Liver (tissue), 3 donors: ENCODE measurements at regions not wholly inside any gene's neighbourhood (a gene's known extent, or its start where the extent isn't known, plus 50 kb on each side); places are given as distances from the start of the nearest gene placed in this dataset.

Experiments used
- EGR1 ChIP-seq, 2 donors: IDR thresholded peaks; 2 replicates each; pipeline ENCODE4 v1.6.1; 2016 to 2018; ENCODE audit warnings: antibody characterized with exemption in 2 of 2, low read depth in 2 of 2
- FOXA1 ChIP-seq: IDR thresholded peaks from 2 replicates; pipeline ENCODE4 v1.6.1; 2016; ENCODE audit warnings: antibody characterized with exemption
- GABPA ChIP-seq, 2 donors: IDR thresholded peaks in 1 of 2; conservative IDR thresholded peaks in 1 of 2; 2 replicates each; pipeline ENCODE4 v1.6.1; 2016; ENCODE audit warnings: antibody characterized with exemption in 2 of 2, mild to moderate bottlenecking in 1 of 2, moderate library complexity in 1 of 2
- JUND ChIP-seq, 2 donors: IDR thresholded peaks; 2 replicates each; pipeline ENCODE4 v1.6.1; 2016; ENCODE audit warnings: antibody characterized with exemption in 2 of 2
- RXRA ChIP-seq, 2 donors: IDR thresholded peaks; 2 replicates each; pipeline ENCODE4 v1.6.1; 2017 to 2018; ENCODE audit warnings: antibody characterized with exemption in 2 of 2, mild to moderate bottlenecking in 1 of 2
- SP1 ChIP-seq: IDR thresholded peaks from 2 replicates; pipeline ENCODE4 v1.6.1; 2018; ENCODE audit warnings: antibody characterized with exemption, mild to moderate bottlenecking
- TAF1 ChIP-seq: conservative IDR thresholded peaks from 2 replicates; pipeline ENCODE4 v1.6.1; 2016; ENCODE audit warnings: antibody characterized with exemption, mild to moderate bottlenecking
- YY1 ChIP-seq: IDR thresholded peaks from 2 replicates; pipeline ENCODE4 v1.6.1; 2016; ENCODE audit warnings: antibody characterized with exemption, mild to moderate bottlenecking
- TF ChIP-seq, protein P1 (sequence below): IDR thresholded peaks from 2 replicates; pipeline ENCODE4 v1.6.1; 2016; ENCODE audit warnings: antibody characterized with exemption
- TF ChIP-seq, protein P2 (sequence below): fragments of 150-350 bp; IDR thresholded peaks from 2 replicates; pipeline ENCODE4 v1.5.1; 2017; ENCODE audit warnings: improper control_type of control experiment, low read depth, low read length; ENCODE audit not compliant: missing input control
- TF ChIP-seq, protein P3 (sequence below): IDR thresholded peaks from 2 replicates; pipeline ENCODE4 v1.6.1; 2016; ENCODE audit warnings: antibody characterized with exemption, mild to moderate bottlenecking
- TF ChIP-seq, protein P4 (sequence below): IDR thresholded peaks from 2 replicates; pipeline ENCODE4 v1.6.1; 2016; ENCODE audit warnings: antibody characterized with exemption
- TF ChIP-seq, protein P5 (sequence below): IDR thresholded peaks from 2 replicates; pipeline ENCODE4 v1.6.1; 2016; ENCODE audit warnings: antibody characterized with exemption
- donor health status: healthy.
- donor health status: healthy.

DNA sequence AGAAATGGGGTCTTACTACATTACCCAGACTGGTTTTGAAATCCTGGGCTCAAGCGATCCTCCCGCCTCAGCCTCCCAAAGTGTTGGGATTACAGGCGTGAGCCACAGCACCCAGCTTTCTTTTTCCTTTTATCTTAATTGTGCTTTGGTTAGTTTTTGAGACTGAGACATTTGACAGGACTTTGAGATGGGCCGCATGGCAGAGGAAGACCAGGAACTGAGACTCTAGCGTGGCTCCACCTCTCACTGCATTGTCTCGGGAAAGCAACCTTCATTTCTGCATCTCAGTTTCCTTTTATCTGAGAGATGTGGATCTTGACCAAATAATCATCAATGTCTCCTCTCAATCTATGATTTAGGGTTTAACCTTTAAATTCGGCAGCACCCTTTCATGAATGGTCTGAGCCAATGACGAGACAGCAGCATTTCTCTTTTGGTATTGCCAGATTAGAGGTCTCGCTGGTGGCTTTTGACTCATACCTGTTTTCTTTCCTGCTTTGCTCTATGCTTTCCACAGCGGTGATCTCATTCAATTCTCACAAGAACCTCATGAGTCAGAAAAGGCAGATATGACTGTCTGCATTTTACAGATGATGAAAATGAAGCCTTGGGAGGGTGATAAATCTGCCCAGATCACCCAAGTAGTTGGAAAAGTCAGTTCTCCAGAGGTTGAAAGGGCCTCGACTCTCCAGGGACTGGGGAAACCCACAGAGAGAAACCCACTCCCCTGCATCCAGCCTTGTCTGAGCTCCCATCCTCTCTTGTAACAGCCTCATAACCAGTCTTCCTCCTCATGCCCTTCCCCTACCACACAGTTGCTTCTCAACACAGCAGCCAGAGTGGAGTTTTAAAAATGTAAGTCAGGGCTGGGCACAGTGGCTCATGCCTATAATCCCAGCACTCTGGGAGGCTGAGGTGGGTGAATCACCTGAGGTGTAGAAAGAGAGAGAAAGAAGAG, 84.8 kb upstream of the FOXB1 start:
- TF ChIP-seq GABPA (IDR thresholded peaks at IDR 0.05 in 1 of 2, conservative IDR thresholded peaks at IDR 0.05 in 1 of 2): no peak
- TF ChIP-seq, protein P1, sequence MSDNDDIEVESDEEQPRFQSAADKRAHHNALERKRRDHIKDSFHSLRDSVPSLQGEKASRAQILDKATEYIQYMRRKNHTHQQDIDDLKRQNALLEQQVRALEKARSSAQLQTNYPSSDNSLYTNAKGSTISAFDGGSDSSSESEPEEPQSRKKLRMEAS: no peak
- TF ChIP-seq, protein P2, sequence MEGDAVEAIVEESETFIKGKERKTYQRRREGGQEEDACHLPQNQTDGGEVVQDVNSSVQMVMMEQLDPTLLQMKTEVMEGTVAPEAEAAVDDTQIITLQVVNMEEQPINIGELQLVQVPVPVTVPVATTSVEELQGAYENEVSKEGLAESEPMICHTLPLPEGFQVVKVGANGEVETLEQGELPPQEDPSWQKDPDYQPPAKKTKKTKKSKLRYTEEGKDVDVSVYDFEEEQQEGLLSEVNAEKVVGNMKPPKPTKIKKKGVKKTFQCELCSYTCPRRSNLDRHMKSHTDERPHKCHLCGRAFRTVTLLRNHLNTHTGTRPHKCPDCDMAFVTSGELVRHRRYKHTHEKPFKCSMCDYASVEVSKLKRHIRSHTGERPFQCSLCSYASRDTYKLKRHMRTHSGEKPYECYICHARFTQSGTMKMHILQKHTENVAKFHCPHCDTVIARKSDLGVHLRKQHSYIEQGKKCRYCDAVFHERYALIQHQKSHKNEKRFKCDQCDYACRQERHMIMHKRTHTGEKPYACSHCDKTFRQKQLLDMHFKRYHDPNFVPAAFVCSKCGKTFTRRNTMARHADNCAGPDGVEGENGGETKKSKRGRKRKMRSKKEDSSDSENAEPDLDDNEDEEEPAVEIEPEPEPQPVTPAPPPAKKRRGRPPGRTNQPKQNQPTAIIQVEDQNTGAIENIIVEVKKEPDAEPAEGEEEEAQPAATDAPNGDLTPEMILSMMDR: no peak
- TF ChIP-seq, protein P3, sequence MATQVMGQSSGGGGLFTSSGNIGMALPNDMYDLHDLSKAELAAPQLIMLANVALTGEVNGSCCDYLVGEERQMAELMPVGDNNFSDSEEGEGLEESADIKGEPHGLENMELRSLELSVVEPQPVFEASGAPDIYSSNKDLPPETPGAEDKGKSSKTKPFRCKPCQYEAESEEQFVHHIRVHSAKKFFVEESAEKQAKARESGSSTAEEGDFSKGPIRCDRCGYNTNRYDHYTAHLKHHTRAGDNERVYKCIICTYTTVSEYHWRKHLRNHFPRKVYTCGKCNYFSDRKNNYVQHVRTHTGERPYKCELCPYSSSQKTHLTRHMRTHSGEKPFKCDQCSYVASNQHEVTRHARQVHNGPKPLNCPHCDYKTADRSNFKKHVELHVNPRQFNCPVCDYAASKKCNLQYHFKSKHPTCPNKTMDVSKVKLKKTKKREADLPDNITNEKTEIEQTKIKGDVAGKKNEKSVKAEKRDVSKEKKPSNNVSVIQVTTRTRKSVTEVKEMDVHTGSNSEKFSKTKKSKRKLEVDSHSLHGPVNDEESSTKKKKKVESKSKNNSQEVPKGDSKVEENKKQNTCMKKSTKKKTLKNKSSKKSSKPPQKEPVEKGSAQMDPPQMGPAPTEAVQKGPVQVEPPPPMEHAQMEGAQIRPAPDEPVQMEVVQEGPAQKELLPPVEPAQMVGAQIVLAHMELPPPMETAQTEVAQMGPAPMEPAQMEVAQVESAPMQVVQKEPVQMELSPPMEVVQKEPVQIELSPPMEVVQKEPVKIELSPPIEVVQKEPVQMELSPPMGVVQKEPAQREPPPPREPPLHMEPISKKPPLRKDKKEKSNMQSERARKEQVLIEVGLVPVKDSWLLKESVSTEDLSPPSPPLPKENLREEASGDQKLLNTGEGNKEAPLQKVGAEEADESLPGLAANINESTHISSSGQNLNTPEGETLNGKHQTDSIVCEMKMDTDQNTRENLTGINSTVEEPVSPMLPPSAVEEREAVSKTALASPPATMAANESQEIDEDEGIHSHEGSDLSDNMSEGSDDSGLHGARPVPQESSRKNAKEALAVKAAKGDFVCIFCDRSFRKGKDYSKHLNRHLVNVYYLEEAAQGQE: no peak
- no peak for TF ChIP-seq JUND (IDR thresholded peaks at IDR 0.05)
- TF ChIP-seq, protein P4, sequence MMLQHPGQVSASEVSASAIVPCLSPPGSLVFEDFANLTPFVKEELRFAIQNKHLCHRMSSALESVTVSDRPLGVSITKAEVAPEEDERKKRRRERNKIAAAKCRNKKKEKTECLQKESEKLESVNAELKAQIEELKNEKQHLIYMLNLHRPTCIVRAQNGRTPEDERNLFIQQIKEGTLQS: no peak
- no peak for TF ChIP-seq TAF1
- no peak for TF ChIP-seq FOXA1
- TF ChIP-seq, protein P5, sequence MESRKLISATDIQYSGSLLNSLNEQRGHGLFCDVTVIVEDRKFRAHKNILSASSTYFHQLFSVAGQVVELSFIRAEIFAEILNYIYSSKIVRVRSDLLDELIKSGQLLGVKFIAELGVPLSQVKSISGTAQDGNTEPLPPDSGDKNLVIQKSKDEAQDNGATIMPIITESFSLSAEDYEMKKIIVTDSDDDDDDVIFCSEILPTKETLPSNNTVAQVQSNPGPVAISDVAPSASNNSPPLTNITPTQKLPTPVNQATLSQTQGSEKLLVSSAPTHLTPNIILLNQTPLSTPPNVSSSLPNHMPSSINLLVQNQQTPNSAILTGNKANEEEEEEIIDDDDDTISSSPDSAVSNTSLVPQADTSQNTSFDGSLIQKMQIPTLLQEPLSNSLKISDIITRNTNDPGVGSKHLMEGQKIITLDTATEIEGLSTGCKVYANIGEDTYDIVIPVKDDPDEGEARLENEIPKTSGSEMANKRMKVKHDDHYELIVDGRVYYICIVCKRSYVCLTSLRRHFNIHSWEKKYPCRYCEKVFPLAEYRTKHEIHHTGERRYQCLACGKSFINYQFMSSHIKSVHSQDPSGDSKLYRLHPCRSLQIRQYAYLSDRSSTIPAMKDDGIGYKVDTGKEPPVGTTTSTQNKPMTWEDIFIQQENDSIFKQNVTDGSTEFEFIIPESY: no peak
- no peak for TF ChIP-seq RXRA (IDR thresholded peaks at IDR 0.05)
- TF ChIP-seq EGR1 (IDR thresholded peaks at IDR 0.05; ENCODE audit: low read depth in 2 of 2): no peak
- TF ChIP-seq YY1: no peak
- no peak for TF ChIP-seq SP1
